ENCODE measurements at regions not wholly inside any gene's neighbourhood (a gene's known extent, or its start where the extent isn't known, plus 50 kb on each side); places are given as distances from the start of the nearest gene placed in this dataset.

DNA sequence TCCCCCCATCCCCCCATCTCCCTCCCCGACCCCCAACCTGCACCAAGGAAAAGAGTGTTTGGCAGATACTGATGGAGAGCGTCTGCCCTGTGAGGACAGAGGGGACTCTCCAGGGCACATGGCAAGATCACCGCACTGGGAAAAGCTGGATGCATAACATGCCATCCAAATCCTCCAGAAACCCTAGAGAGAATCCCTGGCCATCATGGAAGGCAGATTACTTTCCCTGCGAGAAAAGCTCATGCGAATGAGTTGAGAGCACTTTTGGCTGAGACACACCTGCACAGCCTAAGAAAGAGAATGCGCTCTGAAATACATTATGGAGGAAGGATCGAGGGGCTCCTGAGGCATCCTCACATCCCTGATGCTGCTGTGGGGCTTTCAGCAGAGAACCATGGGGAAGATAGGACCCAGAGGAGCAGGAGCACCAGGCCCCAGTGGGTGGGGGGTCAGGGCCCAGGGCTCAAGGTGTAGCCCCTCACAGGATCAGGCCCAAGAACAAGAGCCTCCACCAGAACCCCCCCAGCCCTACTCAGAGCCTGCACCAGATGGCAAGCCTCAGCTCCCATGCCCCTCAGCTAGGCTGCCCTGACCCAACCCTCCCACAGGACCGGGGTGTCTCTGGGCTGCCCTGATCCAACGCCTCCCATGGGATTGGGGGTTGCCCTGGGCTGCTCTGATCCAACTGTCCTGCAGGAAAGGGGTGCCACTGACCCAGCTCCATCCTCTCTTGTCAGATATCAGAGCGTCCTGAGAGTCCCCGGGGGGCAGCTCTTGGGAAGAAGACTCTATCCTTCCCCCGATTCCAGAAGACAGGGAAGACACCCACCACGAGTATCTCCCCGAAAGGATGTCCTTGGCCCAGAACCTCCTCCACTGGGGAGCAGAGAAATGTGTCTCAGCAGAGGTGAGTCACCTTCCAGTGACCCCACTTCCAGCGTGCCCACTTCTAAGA, 153.4 kb downstream of the NDUFA10 start:
- TF ChIP-seq, protein P1, sequence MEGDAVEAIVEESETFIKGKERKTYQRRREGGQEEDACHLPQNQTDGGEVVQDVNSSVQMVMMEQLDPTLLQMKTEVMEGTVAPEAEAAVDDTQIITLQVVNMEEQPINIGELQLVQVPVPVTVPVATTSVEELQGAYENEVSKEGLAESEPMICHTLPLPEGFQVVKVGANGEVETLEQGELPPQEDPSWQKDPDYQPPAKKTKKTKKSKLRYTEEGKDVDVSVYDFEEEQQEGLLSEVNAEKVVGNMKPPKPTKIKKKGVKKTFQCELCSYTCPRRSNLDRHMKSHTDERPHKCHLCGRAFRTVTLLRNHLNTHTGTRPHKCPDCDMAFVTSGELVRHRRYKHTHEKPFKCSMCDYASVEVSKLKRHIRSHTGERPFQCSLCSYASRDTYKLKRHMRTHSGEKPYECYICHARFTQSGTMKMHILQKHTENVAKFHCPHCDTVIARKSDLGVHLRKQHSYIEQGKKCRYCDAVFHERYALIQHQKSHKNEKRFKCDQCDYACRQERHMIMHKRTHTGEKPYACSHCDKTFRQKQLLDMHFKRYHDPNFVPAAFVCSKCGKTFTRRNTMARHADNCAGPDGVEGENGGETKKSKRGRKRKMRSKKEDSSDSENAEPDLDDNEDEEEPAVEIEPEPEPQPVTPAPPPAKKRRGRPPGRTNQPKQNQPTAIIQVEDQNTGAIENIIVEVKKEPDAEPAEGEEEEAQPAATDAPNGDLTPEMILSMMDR (optimal IDR thresholded peaks at IDR 0.05 in 1 of 3, IDR thresholded peaks at IDR 0.05 in 1 of 3, conservative IDR thresholded peaks at IDR 0.05 in 1 of 3; ENCODE audit: extremely low read depth in 1 of 3, insufficient read depth in 2 of 3, low read length in 3 of 3) = no peak
- no peak for TF ChIP-seq EZH2 (IDR thresholded peaks at IDR 0.05; ENCODE audit: low read length)

Measured in keratinocyte (primary cell).